Posterior cingulate gyrus (tissue), 11 donors: ENCODE measurements at regions not wholly inside any gene's neighbourhood (a gene's known extent, or its start where the extent isn't known, plus 50 kb on each side); places are given as distances from the start of the nearest gene placed in this dataset.

Experiments
- DNase-seq, 10 donors: peaks; one replicate each; pipeline versions ENCODE4 v3.0.0 to v3.0.0-alpha.2; 2020 to 2021; ENCODE audit warnings: mixed read lengths in 3 of 10
- intact Hi-C: fragments of 100-400 bp; cut with DNase I; formaldehyde crosslinking; loops from one replicate; pipeline ENCODE4 v1.15.1; 2023

- no peak for DNase-seq
These were observed 52.1 kb upstream of the NFIB start for GRCh38 chr9:14366076-14366475.

GRCh38 chr9:14365670-14366069, 51.7 kb upstream of the NFIB start:
- DNase-seq, result no peak
- intact Hi-C loops, result no loop called here

More at GRCh38 chr9:14366076-14366475, 52.1 kb upstream of the NFIB start:
- intact Hi-C loops, result no loop called here
